HepG2 (cell line): ENCODE measurements at regions not wholly inside any gene's neighbourhood (a gene's known extent, or its start where the extent isn't known, plus 50 kb on each side); places are given as distances from the start of the nearest gene placed in this dataset.

Experiments
- ATAC-seq: fragments of 200-7000 bp; cut with Tn5 transposase; 3 replicates; pipeline ENCODE4 v1.9.1; 2020; ENCODE audit warnings: mild to moderate bottlenecking, moderate library complexity
- BruUV-seq: library from RNA; stranded (reverse); fragments of 400-500 nt; replicated peaks from 2 replicates; lab custom pipeline; 2021; lab: Mats Ljungman, UMichigan
- CTCF ChIA-PET: fragments of 300-600 bp; formaldehyde crosslinking; extraction: SDS; loops from one replicate; lab custom pipeline; 2021; ENCODE audit warnings: low total read pairs, inconsistent platforms, low intra/inter-chr PET ratio; lab: Yijun Ruan, JAX
- POLR2A ChIA-PET: fragments of 350-600 bp; sonication (Branson Sonifier 250); formaldehyde crosslinking; loops from one replicate; lab custom pipeline; 2020; ENCODE audit warnings: antibody characterized with exemption, inconsistent platforms; lab: Yijun Ruan, JAX
- DNase-seq: peaks from one replicate; pipeline ENCODE4 v3.0.0-alpha.2; 2015; ENCODE audit warnings: low spot score
- FAIRE-seq: peaks from 3 replicates; lab custom pipeline; 2011; peaks lifted over from hg19 to GRCh38; lab: Jason Lieb, UNC
- H2AFZ ChIP-seq: one replicate; pipeline ENCODE4 v1.6.1; 2011; ENCODE audit warnings: low read length, inconsistent platforms
- H3K27ac ChIP-seq: fragments of 300-600 bp; 3 replicates; pipeline ENCODE4 v1.8.0; 2011; ENCODE audit warnings: mixed run types, mild to moderate bottlenecking, mixed read lengths, low read length, inconsistent platforms; ENCODE audit not compliant: insufficient read depth; ENCODE audit errors: extremely low read length
- H3K27me3 ChIP-seq, 2 experiments: fragments of 200-600 bp in 1 of 2; 2 replicates in 1 of 2; 3 replicates in 1 of 2; pipeline versions ENCODE4 v1.6.0 to v1.8.0; 2011; ENCODE audit warnings: low read length in 2 of 2, mild to moderate bottlenecking in 2 of 2, moderate library complexity in 2 of 2, inconsistent platforms in 1 of 2; ENCODE audit not compliant: insufficient read depth in 2 of 2, control insufficient read depth in 1 of 2
- H3K36me3 ChIP-seq, 2 experiments: fragments of 200-600 bp in 1 of 2; replicated peaks in 1 of 2; 2 replicates in 1 of 2; 3 replicates in 1 of 2; pipeline versions ENCODE4 v1.5.1 to v1.8.0; 2011; ENCODE audit warnings: low read length in 2 of 2, inconsistent platforms in 1 of 2; ENCODE audit not compliant: insufficient read depth in 2 of 2, control insufficient read depth in 1 of 2
- H3K4me1 ChIP-seq: 2 replicates; pipeline ENCODE4 v1.5.1; 2012; ENCODE audit warnings: low read length, inconsistent platforms; ENCODE audit not compliant: insufficient read depth
- H3K4me2 ChIP-seq: 2 replicates; pipeline ENCODE4 v1.6.0; 2011; ENCODE audit warnings: low read depth, low read length, inconsistent platforms
- H3K4me3 ChIP-seq, 3 experiments: fragments of 200-600 bp in 1 of 3; sonication (generic), shearing (Covaris generic) in 1 of 3; replicated peaks in 1 of 3; 2 replicates each; pipeline ENCODE4 v1.5.1; 2011 to 2016; ENCODE audit warnings: low read length in 3 of 3, inconsistent platforms in 2 of 3, low read depth in 2 of 3, mild to moderate bottlenecking in 2 of 3, control low read depth in 1 of 3, mixed read lengths in 1 of 3; ENCODE audit not compliant: insufficient read depth in 1 of 3
- H3K79me2 ChIP-seq: one replicate; pipeline ENCODE4 v1.6.1; 2011; ENCODE audit warnings: low read length, inconsistent platforms; ENCODE audit not compliant: insufficient read depth
- H3K9ac ChIP-seq: 2 replicates; pipeline ENCODE4 v1.6.0; 2011; ENCODE audit warnings: mild to moderate bottlenecking, low read depth, low read length, inconsistent platforms; ENCODE audit not compliant: insufficient read depth
- H3K9me3 ChIP-seq: 2 replicates; pipeline ENCODE4 v1.5.1; 2012; ENCODE audit warnings: mild to moderate bottlenecking, low read length
- H4K20me1 ChIP-seq: 2 replicates; pipeline ENCODE4 v1.6.0; 2011; ENCODE audit warnings: inconsistent platforms, mild to moderate bottlenecking, low read length, moderate library complexity; ENCODE audit not compliant: insufficient read depth
- ADNP ChIP-seq: sonication (generic); formaldehyde crosslinking; IDR thresholded peaks from 2 replicates; pipeline ENCODE4 v1.4.0; 2020; ENCODE audit warnings: missing genetic modification reagents
- CENPX ChIP-seq: sonication (generic); formaldehyde crosslinking; IDR thresholded peaks from 2 replicates; pipeline ENCODE4 v1.9.0; 2021; ENCODE audit warnings: mild to moderate bottlenecking, missing genetic modification reagents, moderate library complexity
- FOXP4 ChIP-seq: sonication (generic); formaldehyde crosslinking; IDR thresholded peaks from 2 replicates; pipeline ENCODE4 v1.4.0; 2020; ENCODE audit warnings: missing genetic modification reagents
- IKZF4 ChIP-seq: sonication (generic); formaldehyde crosslinking; IDR thresholded peaks from 2 replicates; pipeline ENCODE4 v1.5.1; 2020; ENCODE audit warnings: borderline replicate concordance, mild to moderate bottlenecking, low read depth, missing genetic modification reagents; ENCODE audit errors: not compliant biosample characterization
- LBX2 ChIP-seq: sonication (generic); formaldehyde crosslinking; IDR thresholded peaks from 2 replicates; pipeline ENCODE4 v1.5.0; 2020; ENCODE audit warnings: missing genetic modification reagents, mild to moderate bottlenecking, borderline replicate concordance
- PCBP2 ChIP-seq: fragments of 200-400 bp; formaldehyde crosslinking; optimal IDR thresholded peaks from 2 replicates; pipeline ENCODE3; 2018; ENCODE audit warnings: low read length, low read depth; ENCODE audit not compliant: poor library complexity, severe bottlenecking
- RORA ChIP-seq: sonication (generic); formaldehyde crosslinking; IDR thresholded peaks from 2 replicates; pipeline ENCODE4 v1.5.0; 2020; ENCODE audit warnings: mild to moderate bottlenecking, missing genetic modification reagents, moderate library complexity
- SP5 ChIP-seq: IDR thresholded peaks from 2 replicates; pipeline ENCODE4 v1.6.1; 2016; ENCODE audit warnings: low read depth, borderline replicate concordance
- STAT5B ChIP-seq: sonication (generic); formaldehyde crosslinking; IDR thresholded peaks from 2 replicates; pipeline ENCODE4 v1.4.0; 2020; ENCODE audit warnings: missing genetic modification reagents
- ZNF337 ChIP-seq: sonication (generic); formaldehyde crosslinking; IDR thresholded peaks from 2 replicates; pipeline ENCODE4 v1.5.1; 2020; ENCODE audit warnings: missing genetic modification reagents, low read depth, mild to moderate bottlenecking, borderline replicate concordance
- ZNF816 ChIP-seq: sonication (generic); formaldehyde crosslinking; IDR thresholded peaks from 2 replicates; pipeline ENCODE4 v1.8.0; 2022; ENCODE audit warnings: missing genetic modification reagents, mild to moderate bottlenecking, borderline replicate concordance
- WGBS: methylation state at CpG from one replicate; pipeline ENCODE4 v1.1.6; 2017; ENCODE audit warnings: low lambda C conversion rate; 5-methylcytosine and 5-hydroxymethylcytosine counted together
- in situ Hi-C: cut with HindIII; loops from 2 replicates; pipeline ENCODE4 v1.10.0; 2017; ENCODE audit warnings: low pct_unique_long_range_greater_than_20kb; ENCODE audit not compliant: extremely low pct_ligation_motif_present
- intact Hi-C: fragments of 100-400 bp; cut with micrococcal nuclease; formaldehyde crosslinking; loops from one replicate; pipeline ENCODE4 v1.10.0; 2022; ENCODE audit not compliant: unreplicated experiment

DNA sequence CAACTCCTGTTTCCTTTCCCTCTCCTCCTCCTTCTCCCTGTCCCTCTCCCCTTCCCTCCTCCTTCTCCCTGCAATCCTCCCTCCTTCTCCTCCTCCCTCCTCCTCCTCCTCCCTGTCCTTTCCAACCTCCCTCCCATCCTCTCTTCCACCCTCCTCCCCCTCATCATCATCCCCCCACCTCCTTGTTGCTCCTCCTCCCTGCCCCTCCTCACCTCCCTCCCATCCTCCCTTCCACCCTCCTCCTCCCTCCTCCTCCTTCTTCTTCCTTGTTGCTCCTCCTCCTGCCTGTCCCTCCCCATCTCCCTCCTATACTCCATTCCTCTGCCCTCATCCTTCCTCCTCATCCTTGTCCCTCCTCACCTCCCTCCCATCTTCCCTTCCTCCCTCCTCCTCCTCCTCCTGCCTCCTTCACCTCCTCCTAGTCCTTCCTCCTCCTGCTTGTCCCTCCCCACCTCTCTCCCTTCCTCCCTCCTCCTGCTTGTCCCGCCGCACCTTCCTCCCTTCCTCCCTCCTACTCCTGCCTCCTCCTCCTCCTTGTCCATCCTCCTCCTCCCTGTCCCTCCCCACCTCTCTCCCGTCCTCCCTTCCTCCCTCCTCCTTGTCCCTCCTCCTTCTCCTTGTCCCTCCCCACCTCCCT, 222.5 kb downstream of the IRF8 start:
- ChIA-PET CTCF (no interaction called here), POLR2A (no interaction called here)
- no peaks in the 10 kb centered on the region for H4K20me1 ChIP-seq
- no peak for FAIRE-seq
- TF ChIP-seq PCBP2 (peak; percentile 23), CENPX (no peak), FOXP4 (no peak), ZNF816 (no peak)
- in situ Hi-C loops (no loop called here), intact Hi-C loops (no loop called here)
- H3K4me1 ChIP-seq: no peaks in the 10 kb centered on the region; the same call in 1 of the 2 replicates
- H3K9me3 ChIP-seq: no peaks in the 10 kb centered on the region
- no peak overlapping the region for H3K9ac ChIP-seq
- WGBS: 19% methylated on average over 3 of the region's 3 CpGs
- H3K4me2 ChIP-seq: no peak overlapping the region
- no peaks in the 10 kb centered on the region for H3K36me3 ChIP-seq
- no peak for DNase-seq
- H3K4me3 ChIP-seq: no peak overlapping the region
- H3K79me2 ChIP-seq: no peaks in the 10 kb centered on the region
- peaks cover 0 to 14% of the 10 kb centered on the region in 2 experiments; a peak in 2 of 5 replicates for H3K27me3 ChIP-seq
- ATAC-seq: no peak
- H2AFZ ChIP-seq: no peak overlapping the region
- no TSS peak for BruUV-seq
- H3K27ac ChIP-seq: no peak overlapping the region

- Histone ChIP-seq H3K9ac (no peak overlapping the region), H3K27me3 (peaks cover 2 to 14% of the 10 kb centered on the region in 2 experiments; a peak in 2 of 5 replicates), H3K4me1 (no peaks in the 10 kb centered on the region; the same call in 1 of the 2 replicates), H3K79me2 (no peaks in the 10 kb centered on the region), H2AFZ (no peak overlapping the region), H3K4me3 (no peak overlapping the region), H3K4me2 (no peak overlapping the region), H3K27ac (no peak overlapping the region), H4K20me1 (no peaks in the 10 kb centered on the region), H3K9me3 (no peaks in the 10 kb centered on the region), H3K36me3 (no peaks in the 10 kb centered on the region)
- FAIRE-seq (no peak), DNase-seq (no peak), ATAC-seq (no peak)
- POLR2A ChIA-PET: no interaction called here
- 56% methylated on average over 6 of the region's 15 CpGs for WGBS
- intact Hi-C loops: no loop called here
- no TSS peak for BruUV-seq
- CTCF ChIA-PET: no interaction called here
- in situ Hi-C loops: no loop called here
- TF ChIP-seq STAT5B (CRISPR knock-in tag) (no peak), RORA (CRISPR knock-in tag) (no peak), SP5 (no peak), LBX2 (CRISPR knock-in tag) (no peak), ADNP (CRISPR knock-in tag) (no peak), ZNF337 (CRISPR knock-in tag) (no peak), IKZF4 (no peak)
These were observed 223.8 kb downstream of the IRF8 start for GRCh38 chr16:86122681-86123342.
